Nephron progenitor cell (in vitro differentiated cells): ENCODE measurements at regions not wholly inside any gene's neighbourhood (a gene's known extent, or its start where the extent isn't known, plus 50 kb on each side); places are given as distances from the start of the nearest gene placed in this dataset.

Source experiments
- DNase-seq: peaks from one replicate; pipeline ENCODE4 v3.0.0; 2021
- H3K27ac Mint-ChIP-seq: 2 replicates; pipeline ENCODE4 v1.8.0; 2021; ENCODE audit warnings: mild to moderate bottlenecking, moderate library complexity, mixed read lengths
- H3K27me3 Mint-ChIP-seq: 2 replicates; pipeline ENCODE4 v1.8.0; 2021; ENCODE audit warnings: mild to moderate bottlenecking, low read depth, mixed read lengths; ENCODE audit not compliant: poor library complexity
- H3K36me3 Mint-ChIP-seq: 2 replicates; pipeline ENCODE4 v1.8.0; 2021; ENCODE audit warnings: low read depth, mixed read lengths
- H3K4me1 Mint-ChIP-seq: 2 replicates; pipeline ENCODE4 v1.8.0; 2021; ENCODE audit warnings: mixed read lengths
- H3K4me3 Mint-ChIP-seq: 2 replicates; pipeline ENCODE4 v1.8.0; 2021; ENCODE audit warnings: mild to moderate bottlenecking, moderate library complexity, mixed read lengths
- H3K9me3 Mint-ChIP-seq: 2 replicates; pipeline ENCODE4 v1.8.0; 2021; ENCODE audit warnings: mild to moderate bottlenecking, moderate library complexity, mixed read lengths
- TF ChIP-seq, protein P1 (sequence below): fragments of 200-600 bp; sonication (generic); IDR thresholded peaks from 2 replicates; pipeline ENCODE4 v1.5.0; 2021; ENCODE audit warnings: antibody characterized with exemption

DNA sequence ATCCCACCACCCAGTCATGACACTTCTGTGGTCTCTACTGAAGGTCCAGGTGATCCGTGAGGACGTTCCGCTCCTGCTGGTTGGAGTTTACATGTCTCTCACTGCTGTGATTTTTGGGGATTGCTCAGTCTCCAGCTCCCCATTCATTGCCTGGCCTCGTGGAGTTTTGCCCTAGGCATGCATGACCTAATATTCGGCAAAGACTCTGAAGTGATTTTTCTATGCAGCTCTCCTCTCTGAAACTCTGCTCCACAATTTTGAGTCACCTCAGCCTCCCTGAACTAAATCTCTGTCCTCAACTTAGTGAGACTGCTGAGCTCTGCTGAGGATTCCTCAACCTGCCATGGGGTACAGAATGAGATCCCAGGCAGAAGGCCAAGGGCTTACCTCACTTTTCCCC is 174.4 kb upstream of the FGGY start:
- no peak for DNase-seq
- Mint-ChIP-seq H3K4me1 (no peaks in the 10 kb centered on the region), H3K4me3 (no peak overlapping the region), H3K27ac (no peak overlapping the region), H3K27me3 (no peaks in the 10 kb centered on the region), H3K36me3 (no peaks in the 10 kb centered on the region), H3K9me3 (peaks cover 5% of the 10 kb centered on the region)
- TF ChIP-seq, protein P1, sequence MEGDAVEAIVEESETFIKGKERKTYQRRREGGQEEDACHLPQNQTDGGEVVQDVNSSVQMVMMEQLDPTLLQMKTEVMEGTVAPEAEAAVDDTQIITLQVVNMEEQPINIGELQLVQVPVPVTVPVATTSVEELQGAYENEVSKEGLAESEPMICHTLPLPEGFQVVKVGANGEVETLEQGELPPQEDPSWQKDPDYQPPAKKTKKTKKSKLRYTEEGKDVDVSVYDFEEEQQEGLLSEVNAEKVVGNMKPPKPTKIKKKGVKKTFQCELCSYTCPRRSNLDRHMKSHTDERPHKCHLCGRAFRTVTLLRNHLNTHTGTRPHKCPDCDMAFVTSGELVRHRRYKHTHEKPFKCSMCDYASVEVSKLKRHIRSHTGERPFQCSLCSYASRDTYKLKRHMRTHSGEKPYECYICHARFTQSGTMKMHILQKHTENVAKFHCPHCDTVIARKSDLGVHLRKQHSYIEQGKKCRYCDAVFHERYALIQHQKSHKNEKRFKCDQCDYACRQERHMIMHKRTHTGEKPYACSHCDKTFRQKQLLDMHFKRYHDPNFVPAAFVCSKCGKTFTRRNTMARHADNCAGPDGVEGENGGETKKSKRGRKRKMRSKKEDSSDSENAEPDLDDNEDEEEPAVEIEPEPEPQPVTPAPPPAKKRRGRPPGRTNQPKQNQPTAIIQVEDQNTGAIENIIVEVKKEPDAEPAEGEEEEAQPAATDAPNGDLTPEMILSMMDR: no peak

DNA sequence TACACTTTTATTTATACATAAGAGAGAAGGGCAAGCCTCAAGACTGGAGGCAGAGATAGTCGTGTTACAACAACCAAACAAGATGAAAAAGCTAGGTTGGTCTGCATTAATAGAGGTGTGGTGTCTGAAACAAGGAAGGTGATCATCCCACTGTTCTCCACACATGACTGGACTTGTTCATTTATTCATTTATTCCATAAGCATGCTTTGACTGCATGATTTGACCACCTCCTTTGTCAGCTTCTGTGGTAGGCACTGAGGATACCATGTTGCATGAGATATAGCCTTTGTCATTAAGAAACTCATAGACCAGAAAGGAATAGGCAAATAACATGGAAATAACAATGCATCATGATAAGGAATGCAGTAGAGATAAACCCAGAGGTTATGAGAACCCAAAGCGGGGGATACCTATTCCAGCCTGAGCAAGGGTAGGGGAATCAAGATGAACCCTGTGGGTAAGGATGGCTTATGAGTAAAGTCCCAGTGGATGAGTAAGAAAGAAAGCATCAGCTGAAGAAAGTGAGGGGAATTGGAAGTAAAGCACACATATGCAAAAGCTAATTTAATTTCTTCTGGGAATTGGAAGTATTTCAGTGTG is 173.7 kb upstream of the FGGY start:
- H3K4me3 Mint-ChIP-seq: no peak overlapping the region
- peaks cover 5% of the 10 kb centered on the region for H3K9me3 Mint-ChIP-seq
- no peaks in the 10 kb centered on the region for H3K4me1 Mint-ChIP-seq
- H3K27ac Mint-ChIP-seq: no peak overlapping the region
- H3K27me3 Mint-ChIP-seq: peaks cover 2% of the 10 kb centered on the region
- no peak for DNase-seq
- TF ChIP-seq, protein P1: no peak
- H3K36me3 Mint-ChIP-seq: no peaks in the 10 kb centered on the region

DNA sequence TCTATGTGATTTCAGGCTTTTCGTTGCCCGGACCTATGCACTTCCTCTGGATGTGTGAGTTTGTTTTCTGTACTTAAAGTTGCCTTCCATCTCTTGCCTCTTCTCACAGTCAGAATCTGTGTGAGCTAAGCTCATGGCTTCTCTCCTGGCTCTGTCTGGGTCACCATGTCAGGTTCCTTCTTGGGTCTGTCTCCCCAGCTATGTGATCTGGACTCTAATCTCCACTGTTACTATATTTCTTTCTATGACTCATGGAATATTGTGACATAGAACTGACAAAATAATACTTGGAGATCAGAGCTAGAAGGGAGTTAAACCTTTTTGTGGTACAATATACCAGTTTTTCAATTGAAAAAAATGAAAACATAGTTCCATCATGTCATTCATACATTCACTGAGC is 172.7 kb upstream of the FGGY start:
- Mint-ChIP-seq H3K9me3 (peaks cover 8% of the 10 kb centered on the region), H3K4me3 (no peak overlapping the region), H3K4me1 (no peaks in the 10 kb centered on the region), H3K27ac (no peak overlapping the region), H3K27me3 (peaks cover 4% of the 10 kb centered on the region), H3K36me3 (no peaks in the 10 kb centered on the region)
- TF ChIP-seq, protein P1: no peak
- DNase-seq: no peak

DNA sequence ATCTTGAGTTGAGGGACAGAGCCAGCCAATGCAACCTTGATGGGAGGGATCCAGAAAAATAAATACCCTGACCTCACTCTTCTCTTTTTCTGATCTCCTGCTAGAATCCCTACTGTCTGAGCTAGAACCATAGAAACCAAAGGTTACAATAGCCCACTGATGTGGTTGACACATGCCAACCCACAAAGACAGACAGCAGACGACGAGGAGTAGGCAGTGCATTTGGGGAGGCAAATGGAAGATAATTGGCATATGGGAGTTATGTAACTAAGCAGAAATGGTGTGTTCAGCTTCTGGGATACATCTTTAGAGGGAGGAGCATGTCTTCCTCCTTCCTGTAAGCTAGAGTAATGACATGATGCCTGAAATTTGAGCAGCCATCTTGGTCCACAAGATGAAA is 171.7 kb upstream of the FGGY start:
- TF ChIP-seq, protein P1: no peak
- Mint-ChIP-seq H3K4me1 (no peaks in the 10 kb centered on the region), H3K4me3 (no peak overlapping the region), H3K27me3 (peaks cover 4% of the 10 kb centered on the region), H3K9me3 (peaks cover 17% of the 10 kb centered on the region), H3K36me3 (no peaks in the 10 kb centered on the region), H3K27ac (no peak overlapping the region)
- DNase-seq: no peak

DNA sequence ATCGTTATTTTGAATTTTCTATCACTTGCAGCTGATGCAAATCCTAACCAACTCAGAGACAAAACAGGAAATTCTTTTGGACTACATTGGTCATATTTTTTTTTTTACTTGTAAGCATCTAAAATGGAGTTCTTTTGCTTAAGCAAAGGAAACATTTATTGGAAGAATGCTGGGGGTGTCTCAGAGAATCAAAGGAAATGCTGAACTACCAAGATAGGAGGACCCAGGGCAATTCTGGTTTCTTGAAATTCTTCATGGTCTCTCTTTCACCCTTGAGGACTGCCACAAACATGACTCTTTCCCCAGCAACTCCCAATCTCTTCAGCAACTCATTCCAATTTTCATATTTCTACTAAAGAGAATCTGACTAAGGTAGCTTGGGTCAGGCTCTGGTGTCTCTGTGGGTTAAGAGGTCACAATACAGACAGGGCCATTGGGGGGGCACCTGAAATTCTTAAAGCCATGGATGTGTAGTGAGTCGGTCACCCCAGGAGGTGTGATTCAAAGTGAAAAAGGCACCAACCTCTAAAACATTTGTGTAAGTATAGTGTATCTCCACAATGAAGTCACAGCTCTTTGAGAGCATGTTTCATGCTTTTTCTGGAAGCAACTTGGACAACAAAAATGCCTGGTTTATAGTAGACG is 171.1 kb upstream of the FGGY start:
- no peak overlapping the region for H3K4me3 Mint-ChIP-seq
- DNase-seq: no peak
- no peaks in the 10 kb centered on the region for H3K4me1 Mint-ChIP-seq
- peaks cover 17% of the 10 kb centered on the region for H3K9me3 Mint-ChIP-seq
- TF ChIP-seq, protein P1: no peak
- H3K27me3 Mint-ChIP-seq: peaks cover 4% of the 10 kb centered on the region
- H3K27ac Mint-ChIP-seq: no peak overlapping the region
- H3K36me3 Mint-ChIP-seq: no peaks in the 10 kb centered on the region

DNA sequence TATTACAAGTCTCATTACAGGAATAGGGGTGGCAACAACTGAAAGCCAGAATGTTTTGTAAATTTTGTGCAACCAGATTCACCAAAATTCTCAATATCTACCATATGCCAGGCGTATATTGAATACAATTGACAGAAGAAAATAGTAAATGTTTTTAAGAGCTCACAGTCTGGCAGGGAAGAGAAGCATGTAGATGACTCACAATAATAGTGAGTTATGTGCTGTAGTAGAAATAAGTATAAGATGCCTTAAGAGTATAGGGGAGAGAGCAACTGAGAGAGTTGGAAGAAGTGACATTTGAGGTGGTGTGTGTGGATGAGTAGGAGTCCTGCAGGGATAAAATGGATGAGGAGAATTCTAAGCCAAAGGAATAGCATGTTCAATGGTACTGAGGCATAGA is 170.5 kb upstream of the FGGY start:
- Mint-ChIP-seq H3K9me3 (peaks cover 17% of the 10 kb centered on the region), H3K36me3 (no peaks in the 10 kb centered on the region), H3K4me3 (no peak overlapping the region), H3K27ac (no peak overlapping the region), H3K27me3 (peaks cover 4% of the 10 kb centered on the region), H3K4me1 (no peaks in the 10 kb centered on the region)
- DNase-seq: no peak
- TF ChIP-seq, protein P1: no peak
